ENCODE measurements at regions not wholly inside any gene's neighbourhood (a gene's known extent, or its start where the extent isn't known, plus 50 kb on each side); places are given as distances from the start of the nearest gene placed in this dataset.

DNA sequence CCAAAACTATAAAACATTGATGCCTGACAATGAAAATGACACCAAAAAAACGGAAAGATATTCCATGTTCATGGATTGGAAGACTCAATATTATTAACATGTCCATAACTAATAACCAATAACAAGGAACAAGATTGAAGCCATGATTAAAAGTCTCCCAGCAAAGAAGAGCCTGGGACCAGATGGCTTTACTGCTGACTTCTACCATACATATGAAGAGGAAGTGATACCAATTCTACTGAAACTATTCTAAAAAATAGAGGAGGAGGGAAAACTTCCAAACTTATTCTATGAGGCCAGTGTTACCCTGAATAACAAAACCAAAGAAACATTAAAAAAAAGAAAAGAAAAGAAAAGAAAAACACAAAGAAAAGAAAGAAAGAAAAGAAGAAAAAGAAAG is 54.6 kb upstream of the ATF7IP start:
- TF ChIP-seq, protein P1, sequence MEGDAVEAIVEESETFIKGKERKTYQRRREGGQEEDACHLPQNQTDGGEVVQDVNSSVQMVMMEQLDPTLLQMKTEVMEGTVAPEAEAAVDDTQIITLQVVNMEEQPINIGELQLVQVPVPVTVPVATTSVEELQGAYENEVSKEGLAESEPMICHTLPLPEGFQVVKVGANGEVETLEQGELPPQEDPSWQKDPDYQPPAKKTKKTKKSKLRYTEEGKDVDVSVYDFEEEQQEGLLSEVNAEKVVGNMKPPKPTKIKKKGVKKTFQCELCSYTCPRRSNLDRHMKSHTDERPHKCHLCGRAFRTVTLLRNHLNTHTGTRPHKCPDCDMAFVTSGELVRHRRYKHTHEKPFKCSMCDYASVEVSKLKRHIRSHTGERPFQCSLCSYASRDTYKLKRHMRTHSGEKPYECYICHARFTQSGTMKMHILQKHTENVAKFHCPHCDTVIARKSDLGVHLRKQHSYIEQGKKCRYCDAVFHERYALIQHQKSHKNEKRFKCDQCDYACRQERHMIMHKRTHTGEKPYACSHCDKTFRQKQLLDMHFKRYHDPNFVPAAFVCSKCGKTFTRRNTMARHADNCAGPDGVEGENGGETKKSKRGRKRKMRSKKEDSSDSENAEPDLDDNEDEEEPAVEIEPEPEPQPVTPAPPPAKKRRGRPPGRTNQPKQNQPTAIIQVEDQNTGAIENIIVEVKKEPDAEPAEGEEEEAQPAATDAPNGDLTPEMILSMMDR (optimal IDR thresholded peaks at IDR 0.05 in 1 of 3, IDR thresholded peaks at IDR 0.05 in 1 of 3, conservative IDR thresholded peaks at IDR 0.05 in 1 of 3; ENCODE audit: extremely low read depth in 1 of 3, insufficient read depth in 2 of 3, low read length in 3 of 3) = no peak
- TF ChIP-seq EZH2 (IDR thresholded peaks at IDR 0.05; ENCODE audit: low read length) = no peak
